Upper lobe of left lung (tissue), 6 donors: ENCODE measurements at regions not wholly inside any gene's neighbourhood (a gene's known extent, or its start where the extent isn't known, plus 50 kb on each side); places are given as distances from the start of the nearest gene placed in this dataset.
A peak's percentile ranks its signal among the peaks of the same experiment; 100 is the strongest.

Experiments used
- ATAC-seq, 2 donors: fragments of 200-7000 bp; cut with Tn5 transposase; one replicate each; pipeline ENCODE4 v1.9.1; 2022; ENCODE audit warnings: mild to moderate bottlenecking in 2 of 2, moderate library complexity in 2 of 2; ENCODE audit not compliant: low FRiP score in 2 of 2
- DNase-seq, 2 donors: peaks; one replicate each; pipeline ENCODE4 v3.0.0-alpha.2; 2019 to 2020
- H3K27ac ChIP-seq, 4 donors: fragments of 200-600 bp; sonication (generic); one replicate each; pipeline ENCODE4 v1.5.1; 2016 to 2019
- H3K27me3 ChIP-seq, 4 donors: fragments of 200-600 bp; sonication (generic); one replicate each; pipeline ENCODE4 v1.5.1; 2017 to 2019
- H3K36me3 ChIP-seq, 4 donors: fragments of 200-600 bp; sonication (generic); one replicate each; pipeline ENCODE4 v1.5.1; 2016 to 2019
- H3K4me1 ChIP-seq, 4 donors: fragments of 200-600 bp; sonication (generic); one replicate each; pipeline ENCODE4 v1.5.1; 2018 to 2019
- H3K4me3 ChIP-seq, 4 donors: fragments of 200-600 bp; sonication (generic); one replicate each; pipeline ENCODE4 v1.5.1; 2017 to 2019; ENCODE audit warnings: mild to moderate bottlenecking in 2 of 4, moderate library complexity in 1 of 4
- H3K9me3 ChIP-seq, 4 donors: fragments of 200-600 bp; sonication (generic); one replicate each; pipeline ENCODE4 v1.5.1; 2018 to 2019
- EP300 ChIP-seq, 4 donors: sonication (generic); formaldehyde crosslinking; IDR thresholded peaks; one replicate each; pipeline ENCODE4 v1.5.1; 2017; ENCODE audit warnings: antibody characterized with exemption in 4 of 4, control low read depth in 2 of 4
- POLR2A ChIP-seq, 4 donors: fragments of 450-650 bp; IDR thresholded peaks; one replicate each; pipeline ENCODE4 v1.5.1; 2016 to 2017; ENCODE audit warnings: antibody characterized with exemption in 4 of 4, mild to moderate bottlenecking in 2 of 4
- POLR2AphosphoS5 ChIP-seq, 2 donors: sonication (generic); formaldehyde crosslinking; IDR thresholded peaks; one replicate each; pipeline ENCODE4 v1.5.1; 2017; ENCODE audit warnings: antibody characterized with exemption in 2 of 2
- WGBS, 2 donors: methylation state at CpG; one replicate each; pipeline ENCODE4 v1.1.5; 2017 to 2018; 5-methylcytosine and 5-hydroxymethylcytosine counted together
- TF ChIP-seq, protein P1 (sequence below), 6 experiments: fragments of 450-650 bp in 4 of 6; fragments of 200-600 bp in 2 of 6; sonication (generic) in 2 of 6; IDR thresholded peaks; one replicate each; pipeline ENCODE4 v1.5.1; 2016 to 2019; ENCODE audit warnings: antibody characterized with exemption in 6 of 6
- donor health status: DM: no; HTN: no; CAD: no; lungs with moderate emphysema.
- donor health status: DM: no; HTN: yes; CAD: no; lungs with severe emphysema.

DNA sequence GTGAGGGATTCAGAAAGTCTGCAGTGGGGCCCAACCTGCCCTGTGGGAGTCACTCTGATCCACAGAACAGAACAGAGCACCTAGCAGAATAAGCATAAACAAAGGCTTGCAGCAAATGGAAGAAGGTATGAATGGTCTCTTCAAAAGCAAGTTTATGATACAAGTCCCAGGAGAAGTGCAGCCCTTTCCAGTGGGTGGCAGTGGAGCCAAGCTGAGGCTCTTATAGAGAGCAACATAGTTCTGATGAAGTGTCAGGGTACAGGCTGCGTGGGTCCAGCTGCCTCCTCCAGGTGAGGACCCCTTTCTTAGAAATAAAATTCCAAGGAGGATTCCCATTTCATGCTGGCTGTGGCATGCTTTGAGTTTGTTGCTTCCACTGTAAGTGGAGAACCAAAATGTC lies 88.8 kb upstream of the PAK3 start:
- no peak overlapping the region for H3K4me3 ChIP-seq
- DNase-seq = no peak
- TF ChIP-seq POLR2A (IDR thresholded peaks at IDR 0.05) (no peak), POLR2AphosphoS5 (IDR thresholded peaks at IDR 0.05) (no peak), EP300 (IDR thresholded peaks at IDR 0.05) (no peak)
- TF ChIP-seq, protein P1, sequence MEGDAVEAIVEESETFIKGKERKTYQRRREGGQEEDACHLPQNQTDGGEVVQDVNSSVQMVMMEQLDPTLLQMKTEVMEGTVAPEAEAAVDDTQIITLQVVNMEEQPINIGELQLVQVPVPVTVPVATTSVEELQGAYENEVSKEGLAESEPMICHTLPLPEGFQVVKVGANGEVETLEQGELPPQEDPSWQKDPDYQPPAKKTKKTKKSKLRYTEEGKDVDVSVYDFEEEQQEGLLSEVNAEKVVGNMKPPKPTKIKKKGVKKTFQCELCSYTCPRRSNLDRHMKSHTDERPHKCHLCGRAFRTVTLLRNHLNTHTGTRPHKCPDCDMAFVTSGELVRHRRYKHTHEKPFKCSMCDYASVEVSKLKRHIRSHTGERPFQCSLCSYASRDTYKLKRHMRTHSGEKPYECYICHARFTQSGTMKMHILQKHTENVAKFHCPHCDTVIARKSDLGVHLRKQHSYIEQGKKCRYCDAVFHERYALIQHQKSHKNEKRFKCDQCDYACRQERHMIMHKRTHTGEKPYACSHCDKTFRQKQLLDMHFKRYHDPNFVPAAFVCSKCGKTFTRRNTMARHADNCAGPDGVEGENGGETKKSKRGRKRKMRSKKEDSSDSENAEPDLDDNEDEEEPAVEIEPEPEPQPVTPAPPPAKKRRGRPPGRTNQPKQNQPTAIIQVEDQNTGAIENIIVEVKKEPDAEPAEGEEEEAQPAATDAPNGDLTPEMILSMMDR (IDR thresholded peaks at IDR 0.05) = no peak
- no peaks in the 10 kb centered on the region for H3K36me3 ChIP-seq
- no peak for ATAC-seq
- no peaks in the 10 kb centered on the region for H3K9me3 ChIP-seq
- H3K27me3 ChIP-seq = no peaks in the 10 kb centered on the region
- 27% methylated on average over 1 of the region's 1 CpG; no CpG with 5 or more reads in 1 of the 2 donors for WGBS, 2 donors
- no peak overlapping the region for H3K27ac ChIP-seq
- no peaks in the 10 kb centered on the region for H3K4me1 ChIP-seq

DNA sequence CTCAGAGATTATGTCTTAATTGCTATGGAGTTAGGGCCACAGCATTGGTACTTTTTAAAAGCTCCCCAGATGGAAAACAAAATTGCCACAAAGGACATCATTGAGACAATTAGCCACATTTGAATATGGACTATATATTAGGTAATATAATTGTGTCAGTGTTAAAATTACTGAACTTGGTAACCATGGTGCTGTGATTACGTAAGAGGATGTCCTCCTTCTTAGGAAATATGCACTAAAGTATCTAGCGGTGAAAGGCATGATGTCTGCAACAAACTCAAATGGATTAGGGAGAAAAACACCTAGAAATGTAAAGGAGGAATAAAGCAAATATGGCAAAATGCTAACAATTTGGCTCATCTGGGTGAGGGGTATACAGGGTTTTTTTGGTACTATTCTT lies 89.9 kb upstream of the PAK3 start:
- no peak overlapping the region for H3K27ac ChIP-seq
- TF ChIP-seq, protein P1 (IDR thresholded peaks at IDR 0.05) = no peak
- TF ChIP-seq EP300 (IDR thresholded peaks at IDR 0.05) (no peak), POLR2AphosphoS5 (IDR thresholded peaks at IDR 0.05) (no peak), POLR2A (IDR thresholded peaks at IDR 0.05) (no peak)
- no peaks in the 10 kb centered on the region for H3K4me1 ChIP-seq
- no peaks in the 10 kb centered on the region for H3K36me3 ChIP-seq
- whole genome bisulfite sequencing, 2 donors = 42 to 47% methylated on average over 2 of the region's 2 CpGs
- H3K9me3 ChIP-seq = no peaks in the 10 kb centered on the region
- ATAC-seq (no peak), DNase-seq (no peak)
- no peak overlapping the region for H3K4me3 ChIP-seq
- no peaks in the 10 kb centered on the region for H3K27me3 ChIP-seq

DNA sequence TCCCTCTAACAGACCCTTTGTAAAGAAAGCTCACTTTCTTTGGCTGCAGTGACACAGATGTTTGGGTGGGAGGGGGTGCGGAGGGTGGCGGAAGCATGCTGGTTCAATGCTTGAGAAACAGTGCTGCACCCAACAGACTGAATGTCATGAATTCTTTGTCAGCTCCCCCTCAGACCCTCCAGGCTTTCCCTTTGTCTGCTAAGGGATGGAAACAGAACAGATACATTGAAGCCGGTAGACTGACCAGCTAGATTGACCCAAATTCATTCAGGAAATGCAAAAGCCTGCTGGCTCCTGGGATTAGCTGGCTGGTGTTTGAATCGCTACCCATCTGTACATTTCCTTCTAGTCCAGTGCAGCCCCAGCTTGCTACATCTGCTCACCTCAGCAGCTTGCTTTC lies 90.8 kb upstream of the PAK3 start:
- H3K27ac ChIP-seq = no peak overlapping the region
- no peak overlapping the region for H3K4me3 ChIP-seq
- DNase-seq (no peak), ATAC-seq (no peak)
- H3K27me3 ChIP-seq = no peaks in the 10 kb centered on the region
- H3K36me3 ChIP-seq = no peaks in the 10 kb centered on the region
- WGBS, 2 donors = 66 to 76% methylated on average over 4 of the region's 4 CpGs
- TF ChIP-seq, protein P1 (IDR thresholded peaks at IDR 0.05) = no peak
- TF ChIP-seq POLR2A (IDR thresholded peaks at IDR 0.05) (no peak), EP300 (IDR thresholded peaks at IDR 0.05) (no peak), POLR2AphosphoS5 (IDR thresholded peaks at IDR 0.05) (no peak)
- H3K4me1 ChIP-seq = no peaks in the 10 kb centered on the region
- no peaks in the 10 kb centered on the region for H3K9me3 ChIP-seq

DNA sequence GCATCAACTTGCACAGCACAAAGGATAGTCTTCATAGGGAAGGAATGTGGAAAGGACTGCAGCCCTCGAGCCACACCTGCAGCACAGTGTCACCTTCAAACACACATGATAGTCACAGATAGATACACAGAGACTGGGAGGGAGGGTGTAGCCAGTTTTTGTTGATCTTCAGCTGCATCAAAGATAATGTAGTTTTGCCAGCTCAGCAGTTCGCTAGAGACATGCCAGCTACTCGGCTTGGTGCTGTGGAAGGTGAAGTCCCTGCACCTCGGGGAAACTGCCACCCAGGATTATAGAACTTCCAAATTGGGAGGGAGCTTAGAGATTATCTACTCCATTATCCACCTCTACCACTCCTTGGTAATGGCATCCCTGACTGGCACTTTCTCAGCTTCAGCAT lies 92.9 kb upstream of the PAK3 start:
- Histone ChIP-seq H3K27me3 (no peaks in the 10 kb centered on the region), H3K4me3 (no peak overlapping the region), H3K9me3 (no peaks in the 10 kb centered on the region), H3K36me3 (no peaks in the 10 kb centered on the region), H3K27ac (no peak overlapping the region), H3K4me1 (no peaks in the 10 kb centered on the region)
- TF ChIP-seq POLR2A (IDR thresholded peaks at IDR 0.05) = no peak
- no peak for TF ChIP-seq EP300 (IDR thresholded peaks at IDR 0.05)
- TF ChIP-seq, protein P1 (IDR thresholded peaks at IDR 0.05) = no peak
- TF ChIP-seq POLR2AphosphoS5 (IDR thresholded peaks at IDR 0.05) = no peak
- DNase-seq = no peak
- WGBS, 2 donors = 38 to 68% methylated on average over 1 to 4 of the region's 4 CpGs
- no peak for ATAC-seq

DNA sequence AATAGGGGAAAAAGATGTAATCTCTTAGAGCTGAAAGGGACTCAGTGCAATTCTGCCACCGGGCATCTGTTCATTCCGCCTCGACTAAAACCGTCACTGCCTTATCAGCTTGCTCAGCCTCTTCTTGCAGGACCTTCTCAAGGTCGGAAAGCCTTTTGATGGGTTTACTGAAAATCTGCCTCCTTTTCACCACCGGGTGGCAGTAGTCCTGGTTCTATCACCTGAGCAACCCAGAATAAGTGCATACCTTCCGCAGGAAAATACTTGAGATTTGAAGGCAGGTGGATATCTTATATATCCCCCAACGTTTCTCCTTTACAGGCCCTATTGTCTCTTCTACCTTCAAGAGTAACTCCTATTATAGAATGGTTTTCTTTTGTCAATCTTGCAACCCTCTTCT lies 103.4 kb upstream of the PAK3 start:
- WGBS, 2 donors = 6 to 9% methylated on average over 4 to 8 of the region's 8 CpGs

More for the DNA sequence above, 103.4 kb upstream of the PAK3 start:
- TF ChIP-seq, protein P1 (IDR thresholded peaks at IDR 0.05) = peak in 5 of 6 experiments; percentile 7 to 20 (median 12)
- no peak for TF ChIP-seq POLR2AphosphoS5 (IDR thresholded peaks at IDR 0.05)
- no peak for TF ChIP-seq EP300 (IDR thresholded peaks at IDR 0.05)
- no peaks in the 10 kb centered on the region for H3K9me3 ChIP-seq
- ATAC-seq (no peak), DNase-seq (peak in 1 of 2 donors; percentile 24)
- H3K27me3 ChIP-seq = no peaks in the 10 kb centered on the region
- H3K36me3 ChIP-seq = no peaks in the 10 kb centered on the region
- H3K4me1 ChIP-seq = no peaks in the 10 kb centered on the region
- H3K27ac ChIP-seq = no peak overlapping the region
- H3K4me3 ChIP-seq = no peak overlapping the region
